HG03520 (cell line): ENCODE measurements at regions not wholly inside any gene's neighbourhood (a gene's known extent, or its start where the extent isn't known, plus 50 kb on each side); places are given as distances from the start of the nearest gene placed in this dataset.
"Not testable (repeated sequence)": the region's sequence is repeated elsewhere in the genome, so short reads cannot be mapped to it uniquely, and the experiment has no call there.

Experiments used
- ATAC-seq: cut with Tn5 transposase; IDR thresholded peaks from one replicate; pipeline ENCODE4 v1.9.1; 2021; ENCODE audit warnings: mild to moderate bottlenecking, moderate library complexity; ENCODE audit not compliant: unreplicated experiment

DNA sequence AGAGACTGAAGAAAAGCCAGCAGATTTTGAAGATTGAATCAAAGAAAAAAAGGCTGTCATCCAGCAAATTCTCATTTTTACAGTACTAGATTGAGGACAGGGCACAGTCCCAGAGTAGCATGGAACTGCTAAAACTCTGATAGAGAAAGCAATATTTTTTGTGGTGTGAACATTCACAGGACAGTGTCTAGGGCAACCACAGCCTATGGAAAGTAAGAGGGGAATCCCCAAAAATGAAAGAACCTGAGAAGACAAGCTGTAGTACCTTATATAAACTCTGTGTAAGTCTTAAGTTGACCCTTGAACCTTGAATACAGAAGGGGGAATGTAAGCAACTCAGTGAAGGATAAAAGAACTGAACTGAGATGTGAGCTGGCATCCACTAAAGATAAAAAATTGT lies 540.3 kb downstream of the HINT1 start:
- no peak for ATAC-seq

GRCh38 chr5:130616161-130616560 lies 548.9 kb downstream of the HINT1 start:
- no peak for ATAC-seq

- ATAC-seq, result no peak
Measured at GRCh38 chr5:130605234-130605633, 559.8 kb downstream of the HINT1 start.

GRCh38 chr5:130596647-130597046 lies 568.4 kb downstream of the HINT1 start:
- not testable (repeated sequence) for ATAC-seq

DNA sequence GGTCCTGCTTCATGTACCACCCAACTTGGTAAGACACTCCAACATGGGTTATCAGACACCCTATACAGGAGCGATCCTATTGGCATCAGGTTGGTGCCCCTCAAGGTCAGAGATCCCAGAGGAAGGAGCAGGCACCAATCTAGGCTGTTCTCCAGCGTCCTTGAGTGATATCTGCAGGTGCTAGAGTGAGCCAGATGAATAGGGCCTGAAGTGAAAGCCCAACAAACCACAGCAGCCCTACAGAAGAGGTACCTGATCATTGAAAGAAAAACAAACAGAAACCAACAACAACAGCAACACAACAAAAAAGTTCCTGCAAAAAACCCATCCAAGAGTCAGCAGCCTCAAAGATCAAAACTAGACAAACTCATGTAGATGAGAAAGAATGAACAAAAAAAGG lies 584.8 kb downstream of the HINT1 start:
- ATAC-seq, result no peak

- ATAC-seq, result no peak
Measured at GRCh38 chr5:130578354-130578753, 586.7 kb downstream of the HINT1 start.

- no peak for ATAC-seq
Measured at GRCh38 chr5:130571076-130571475, 594.0 kb downstream of the HINT1 start.

DNA sequence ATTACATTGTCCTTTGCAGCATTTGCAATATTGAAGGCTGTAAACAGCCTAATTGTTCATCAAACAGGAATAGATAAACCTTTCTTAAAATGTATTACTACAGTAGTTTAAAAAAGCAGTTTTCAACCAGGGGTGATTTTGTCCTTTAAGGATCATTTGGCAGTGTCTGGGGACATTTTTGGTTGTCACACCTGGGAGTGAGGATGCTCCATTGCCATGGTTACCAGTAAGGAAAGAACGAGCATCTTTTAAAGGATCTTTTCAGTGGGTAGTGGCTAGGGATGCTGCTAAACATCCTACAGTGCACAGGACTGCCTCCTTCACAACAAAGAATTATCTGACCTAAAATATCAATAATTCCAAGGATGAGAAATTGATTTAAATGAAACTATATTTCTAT lies 596.3 kb downstream of the HINT1 start:
- ATAC-seq, result no peak

- ATAC-seq, result no peak
Measured at GRCh38 chr5:130555429-130555828, 609.6 kb downstream of the HINT1 start.

DNA sequence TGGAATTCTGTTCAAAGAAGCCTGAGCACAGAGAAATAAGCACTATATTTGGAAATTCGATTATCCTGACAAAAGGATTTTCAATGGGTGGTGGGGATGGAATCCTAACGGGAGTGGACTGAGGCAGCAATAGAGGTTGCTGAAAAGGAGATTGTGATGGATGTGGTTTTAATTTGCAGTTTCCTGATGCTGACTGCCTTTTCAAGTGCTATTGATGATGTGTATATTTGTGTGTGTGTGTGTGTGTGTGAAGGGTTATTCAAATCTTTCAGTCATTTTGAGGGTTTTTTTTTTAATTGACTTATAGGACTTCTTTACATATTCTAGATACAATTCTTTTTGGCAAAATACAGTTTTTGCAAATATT lies 614.5 kb downstream of the HINT1 start:
- ATAC-seq, result no peak

DNA sequence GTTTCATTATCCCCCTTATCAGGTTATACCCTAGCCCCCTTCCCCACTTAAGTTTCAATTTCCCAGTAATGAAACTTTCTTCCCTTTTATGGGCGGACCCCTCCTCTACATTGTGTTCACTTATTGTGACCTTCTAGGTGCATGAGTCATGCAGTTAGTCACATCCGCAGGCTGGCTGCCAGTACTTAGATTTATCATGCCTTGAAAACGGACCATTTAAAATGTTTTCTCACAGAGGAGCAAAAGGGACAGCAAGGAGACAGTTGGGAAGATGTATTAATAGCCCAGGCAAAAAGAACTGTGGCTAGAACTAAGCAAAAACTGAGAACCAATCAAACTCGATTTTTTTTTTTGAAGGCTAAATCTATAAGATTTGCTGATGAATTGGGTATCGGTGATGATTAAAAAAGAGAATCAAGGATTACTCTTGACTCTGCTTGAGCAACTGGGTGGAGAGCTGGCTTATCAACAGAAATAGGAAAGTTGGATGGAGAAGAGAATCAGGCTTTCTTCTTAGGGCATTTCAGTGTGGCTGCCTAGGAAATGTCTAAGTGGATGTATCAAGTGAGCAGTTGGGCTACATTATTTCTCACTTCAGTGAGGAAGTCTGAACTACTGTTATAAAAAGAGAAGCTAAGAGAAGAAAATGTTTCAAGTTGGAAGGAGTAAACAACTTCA lies 615.0 kb downstream of the HINT1 start:
- no peak for ATAC-seq

DNA sequence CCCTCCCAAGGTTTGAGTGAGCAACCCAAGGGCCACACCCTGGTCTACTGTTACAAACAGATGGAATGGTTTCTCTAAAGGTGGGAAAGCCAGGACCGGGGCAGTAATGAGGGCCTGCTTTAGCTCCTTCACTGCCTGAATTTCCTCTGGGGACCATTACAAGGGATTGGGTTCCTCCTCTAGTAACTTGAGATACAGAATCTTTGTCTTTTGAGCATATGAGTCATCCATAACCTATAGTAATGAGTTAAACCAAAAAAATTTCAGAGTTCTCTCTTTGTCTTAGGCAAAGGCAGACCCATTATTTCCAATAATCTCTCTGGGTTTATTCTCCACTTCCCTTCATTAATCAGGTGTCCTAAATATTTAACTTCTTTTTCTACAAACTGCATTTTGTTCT lies 618.8 kb downstream of the HINT1 start:
- ATAC-seq, result no peak

DNA sequence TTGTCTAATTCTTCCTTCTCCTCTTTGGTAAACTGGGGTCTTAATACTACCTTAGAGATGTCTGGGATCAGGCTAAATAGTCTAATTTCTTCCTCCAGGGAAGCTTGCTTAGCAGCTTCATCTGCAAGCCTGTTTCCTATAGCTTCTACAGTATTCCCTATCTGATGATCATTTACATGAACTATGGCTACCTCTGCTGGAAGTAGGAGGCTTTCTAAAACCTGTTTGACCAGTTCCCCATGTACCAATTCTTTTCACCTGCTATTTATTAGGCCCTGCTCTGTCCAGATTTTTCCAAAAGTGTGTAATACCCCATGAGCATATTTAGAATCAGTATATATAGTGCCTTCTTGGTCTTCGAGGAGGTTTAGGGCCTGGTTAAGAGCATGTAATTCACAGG lies 619.8 kb downstream of the HINT1 start:
- no peak for ATAC-seq

GRCh38 chr5:130541617-130542221 lies 623.3 kb downstream of the HINT1 start:
- ATAC-seq, result no peak

- ATAC-seq, result no peak
Measured at GRCh38 chr5:130536691-130537090, 628.4 kb downstream of the HINT1 start.

DNA sequence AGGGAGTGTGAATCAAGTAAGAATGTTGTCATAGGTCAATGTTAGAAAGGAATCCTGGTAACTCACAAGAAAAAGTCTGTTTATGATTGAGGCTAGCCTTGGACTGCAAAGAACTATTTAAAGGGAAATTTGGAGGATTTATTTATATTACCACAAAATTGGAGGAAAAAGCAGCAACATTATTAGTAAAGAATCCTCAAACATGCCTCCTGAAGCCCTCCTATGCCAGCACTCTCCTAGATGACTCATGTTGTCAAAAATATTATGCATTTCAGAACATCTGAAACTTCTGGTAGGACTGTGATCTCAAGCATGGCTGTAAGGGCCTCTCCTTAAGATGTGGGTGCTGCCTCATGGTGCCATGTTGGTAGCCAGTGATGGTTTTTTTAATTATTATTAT lies 628.5 kb downstream of the CHSY3 start:
- no peak for ATAC-seq

- ATAC-seq, result no peak
Measured at GRCh38 chr5:130529511-130530485, 625.5 kb downstream of the CHSY3 start.

DNA sequence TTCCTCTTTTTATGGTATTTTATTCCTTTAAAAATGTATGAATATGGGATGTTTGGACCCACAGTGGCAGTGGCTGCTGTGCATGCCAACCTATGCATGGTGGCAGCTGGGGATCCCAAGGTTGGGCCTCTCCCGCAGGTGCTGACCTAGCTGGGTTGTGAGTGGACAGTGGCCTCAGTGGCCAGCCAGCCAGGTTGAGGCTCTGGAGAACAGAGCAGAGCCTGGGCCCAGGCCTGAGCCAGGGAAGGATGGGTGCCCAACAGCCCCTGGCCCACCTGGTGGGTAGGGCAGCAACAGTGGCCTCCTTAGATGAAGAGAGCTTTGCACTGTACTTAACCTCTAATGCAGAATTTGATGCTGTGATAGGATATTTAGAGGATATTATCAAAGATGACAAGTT lies 624.8 kb downstream of the CHSY3 start:
- ATAC-seq, result no peak

- ATAC-seq, result no peak
Measured at GRCh38 chr5:130528474-130528873, 624.2 kb downstream of the CHSY3 start.

DNA sequence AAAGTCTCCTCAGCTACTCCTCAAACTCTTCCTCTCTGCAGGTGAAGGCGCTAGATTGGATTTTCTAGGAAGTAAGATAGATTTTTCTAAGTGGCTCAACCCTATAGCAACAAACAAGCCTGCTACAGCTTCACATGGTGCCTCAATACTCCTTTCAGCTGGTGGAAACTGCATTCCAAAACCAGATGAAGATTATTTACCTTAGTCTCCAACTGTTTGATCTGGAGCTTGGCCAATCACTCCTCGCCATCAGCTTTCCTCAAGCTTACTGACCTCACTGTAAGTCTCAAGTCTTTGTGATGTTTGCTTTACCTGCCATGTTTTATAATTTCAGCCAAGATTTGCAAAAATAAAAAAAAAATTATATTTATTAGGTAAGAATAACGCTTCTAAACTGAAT lies 622.4 kb downstream of the CHSY3 start:
- no peak for ATAC-seq

DNA sequence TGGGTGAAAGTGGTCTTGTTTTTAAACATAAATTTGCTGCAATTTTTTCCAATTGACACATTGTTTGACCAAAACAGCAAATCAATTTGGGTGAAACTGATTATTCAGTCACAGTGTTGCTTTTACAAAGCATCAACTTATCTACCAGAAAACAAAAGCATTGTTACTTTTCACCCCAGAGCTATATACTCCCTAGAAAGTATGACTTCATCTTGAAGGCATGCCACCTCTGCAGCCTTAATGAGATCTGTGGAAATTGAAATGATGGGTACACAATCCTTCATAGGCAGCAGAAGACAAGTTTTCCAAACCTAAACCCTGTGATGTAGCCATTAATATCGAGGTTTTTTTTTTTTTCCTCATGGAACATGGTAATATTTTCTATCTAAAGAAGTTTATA lies 615.9 kb downstream of the CHSY3 start:
- ATAC-seq, result no peak
